ENCODE measurements at regions not wholly inside any gene's neighbourhood (a gene's known extent, or its start where the extent isn't known, plus 50 kb on each side); places are given as distances from the start of the nearest gene placed in this dataset.

DNA sequence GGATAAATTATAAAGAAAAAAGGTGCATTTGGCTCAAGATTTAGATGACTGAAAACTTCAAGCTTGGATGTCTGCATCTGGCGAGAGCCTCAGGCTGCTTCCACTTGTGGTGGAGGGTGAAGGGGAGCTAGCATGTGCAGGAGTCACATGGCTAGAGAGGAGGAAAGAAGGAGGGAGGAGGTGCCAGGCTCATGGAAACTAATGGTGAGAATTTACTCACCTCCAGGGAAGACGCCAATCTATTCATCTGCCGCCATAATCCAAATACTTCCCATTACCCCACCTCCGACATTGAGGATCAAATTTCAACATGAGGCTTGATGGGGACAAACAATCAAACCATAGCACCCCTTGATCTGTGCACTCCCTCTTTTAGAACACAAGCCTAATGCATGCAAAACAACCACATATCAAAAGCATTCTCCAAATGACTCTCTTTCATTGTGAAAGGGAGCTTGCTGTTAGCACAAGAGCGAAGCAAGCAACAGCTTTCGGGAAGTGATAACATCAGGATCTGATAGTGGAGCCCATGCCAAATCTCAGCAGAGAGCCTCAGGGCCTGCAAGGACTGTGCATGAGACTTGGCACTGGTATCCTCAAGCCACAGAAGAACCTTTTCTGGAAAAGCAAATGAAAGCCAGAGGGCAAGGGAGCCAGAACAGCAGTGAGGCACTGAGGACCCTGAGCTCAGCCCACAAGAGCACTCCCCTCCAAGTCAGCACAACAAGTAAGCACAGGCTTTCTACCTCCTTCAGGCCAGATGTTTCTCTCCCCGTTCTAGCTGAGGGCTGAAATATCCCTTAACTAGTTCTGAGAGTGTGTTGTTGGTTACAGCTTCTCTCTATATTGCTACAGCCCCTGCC lies 50.2 kb upstream of the THBS1 start:
- Histone ChIP-seq H3K4me1 (ENCODE audit: insufficient read depth, low read length, poor library complexity, severe bottlenecking) (no peaks in the 10 kb centered on the region), H3K4me3 (ENCODE audit: low read depth, low read length, poor library complexity, severe bottlenecking) (no peak overlapping the region), H2AFZ (ENCODE audit: low read length) (no peak overlapping the region), H3K9me2 (ENCODE audit: insufficient read depth, low read length) (no peaks in the 10 kb centered on the region), H3K27ac (ENCODE audit: low read depth, low read length, poor library complexity, severe bottlenecking) (no peak overlapping the region), H3K4me2 (ENCODE audit: low read length) (no peak overlapping the region), H3K36me3 (ENCODE audit: insufficient read depth, low read length) (no peaks in the 10 kb centered on the region), H3K79me2 (ENCODE audit: insufficient read depth, low read depth, low read length) (no peaks in the 10 kb centered on the region), H3K9me3 (ENCODE audit: low read length) (no peaks in the 10 kb centered on the region), H4K20me1 (ENCODE audit: insufficient read depth, low read length) (no peaks in the 10 kb centered on the region)
- no peak for TF ChIP-seq EZH2phosphoT487 (IDR thresholded peaks at IDR 0.05; ENCODE audit: borderline replicate concordance, low read depth, low read length)
- TF ChIP-seq, protein P1, sequence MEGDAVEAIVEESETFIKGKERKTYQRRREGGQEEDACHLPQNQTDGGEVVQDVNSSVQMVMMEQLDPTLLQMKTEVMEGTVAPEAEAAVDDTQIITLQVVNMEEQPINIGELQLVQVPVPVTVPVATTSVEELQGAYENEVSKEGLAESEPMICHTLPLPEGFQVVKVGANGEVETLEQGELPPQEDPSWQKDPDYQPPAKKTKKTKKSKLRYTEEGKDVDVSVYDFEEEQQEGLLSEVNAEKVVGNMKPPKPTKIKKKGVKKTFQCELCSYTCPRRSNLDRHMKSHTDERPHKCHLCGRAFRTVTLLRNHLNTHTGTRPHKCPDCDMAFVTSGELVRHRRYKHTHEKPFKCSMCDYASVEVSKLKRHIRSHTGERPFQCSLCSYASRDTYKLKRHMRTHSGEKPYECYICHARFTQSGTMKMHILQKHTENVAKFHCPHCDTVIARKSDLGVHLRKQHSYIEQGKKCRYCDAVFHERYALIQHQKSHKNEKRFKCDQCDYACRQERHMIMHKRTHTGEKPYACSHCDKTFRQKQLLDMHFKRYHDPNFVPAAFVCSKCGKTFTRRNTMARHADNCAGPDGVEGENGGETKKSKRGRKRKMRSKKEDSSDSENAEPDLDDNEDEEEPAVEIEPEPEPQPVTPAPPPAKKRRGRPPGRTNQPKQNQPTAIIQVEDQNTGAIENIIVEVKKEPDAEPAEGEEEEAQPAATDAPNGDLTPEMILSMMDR (conservative IDR thresholded peaks at IDR 0.05; ENCODE audit: low read length) = no peak
- ChIA-PET POLR2A (no interaction called here), CTCF (ENCODE audit: unreplicated experiment) (no interaction called here)
- intact Hi-C loops (cut with micrococcal nuclease; ENCODE audit: unreplicated experiment) = no loop called here
- no TSS peak for BruUV-seq (replicated peaks)
- no peak for DNase-seq (ENCODE audit: low spot score)

Measured in OCI-LY7 (cell line).